Endothelial cell of umbilical vein (primary cell): ENCODE measurements at regions not wholly inside any gene's neighbourhood (a gene's known extent, or its start where the extent isn't known, plus 50 kb on each side); places are given as distances from the start of the nearest gene placed in this dataset.

Experiments used
- BruUV-seq: library from RNA; stranded (reverse); fragments of 400-500 nt; replicated peaks from 2 replicates; lab custom pipeline; 2021; lab: Mats Ljungman, UMichigan
- CTCF ChIA-PET: fragments of 300-600, 350-600 bp; sonication (Branson Sonifier 250); formaldehyde crosslinking; loops from one replicate; lab custom pipeline; 2021; ENCODE audit warnings: antibody characterized with exemption, inconsistent platforms; lab: Charles Lee
- POLR2A ChIA-PET: fragments of 300-600, 350-600 bp; sonication (Branson Sonifier 250); formaldehyde crosslinking; loops from one replicate; lab custom pipeline; 2021; ENCODE audit warnings: antibody characterized with exemption, inconsistent platforms; lab: Charles Lee
- DNase-seq: peaks from one replicate; pipeline ENCODE4 v3.0.0-alpha.2; 2011; ENCODE audit warnings: low read depth, low spot score
- FAIRE-seq: peaks from 2 replicates; lab custom pipeline; 2011; peaks lifted over from hg19 to GRCh38; lab: Jason Lieb, UNC
- H2AFZ ChIP-seq: 2 replicates; pipeline ENCODE4 v1.6.0; 2012; ENCODE audit warnings: low read depth, low read length, control low read depth, inconsistent platforms
- H3K27ac ChIP-seq: 2 replicates; pipeline ENCODE4 v1.5.1; 2011; ENCODE audit warnings: low read depth, mild to moderate bottlenecking, control low read depth, low read length, moderate library complexity; ENCODE audit not compliant: insufficient read depth
- H3K27me3 ChIP-seq, 2 experiments: 2 replicates each; pipeline versions ENCODE4 v1.6.0 to v1.6.1; 2011; ENCODE audit warnings: low read length in 2 of 2, mixed read lengths in 1 of 2; ENCODE audit not compliant: control insufficient read depth in 2 of 2, insufficient read depth in 2 of 2
- H3K36me3 ChIP-seq, 2 experiments: 2 replicates in 1 of 2; 3 replicates in 1 of 2; pipeline ENCODE4 v1.5.1; 2011; ENCODE audit warnings: low read length in 2 of 2, mild to moderate bottlenecking in 1 of 2, moderate library complexity in 1 of 2; ENCODE audit not compliant: control insufficient read depth in 2 of 2, insufficient read depth in 2 of 2; ENCODE audit errors: extremely low read depth in 1 of 2
- H3K4me1 ChIP-seq: 3 replicates; pipeline ENCODE4 v1.5.1; 2011; ENCODE audit warnings: mild to moderate bottlenecking, low read length; ENCODE audit not compliant: control insufficient read depth, insufficient read depth; ENCODE audit errors: extremely low read depth
- H3K4me2 ChIP-seq: 2 replicates; pipeline ENCODE4 v1.6.1; 2011; ENCODE audit warnings: low read length, control low read depth, mixed read lengths; ENCODE audit not compliant: insufficient read depth
- H3K4me3 ChIP-seq, 3 experiments: fragments of 200-600 bp in 1 of 3; sonication (generic), shearing (Covaris generic) in 1 of 3; replicated peaks in 1 of 3; 2 replicates each; pipeline ENCODE4 v1.5.1; 2011 to 2016; ENCODE audit warnings: control low read depth in 3 of 3, low read length in 3 of 3, mild to moderate bottlenecking in 2 of 3, inconsistent platforms in 1 of 3, low read depth in 1 of 3, moderate library complexity in 1 of 3; ENCODE audit not compliant: insufficient read depth in 1 of 3
- H3K79me2 ChIP-seq: 2 replicates; pipeline ENCODE4 v1.6.0; 2012; ENCODE audit warnings: low read length, inconsistent platforms; ENCODE audit not compliant: control insufficient read depth, insufficient read depth
- H3K9ac ChIP-seq: replicated peaks from 2 replicates; pipeline ENCODE3; 2011; ENCODE audit warnings: low read length, control low read depth; ENCODE audit not compliant: insufficient read depth; ENCODE audit errors: extremely low read depth
- H3K9me1 ChIP-seq: replicated peaks from 3 replicates; pipeline ENCODE4 v1.6.0; 2011; ENCODE audit warnings: mild to moderate bottlenecking, low read length; ENCODE audit not compliant: control insufficient read depth, insufficient read depth; ENCODE audit errors: extremely low read depth
- H3K9me3 ChIP-seq: replicated peaks from 2 replicates; pipeline ENCODE4 v1.5.1; 2012; ENCODE audit warnings: low read length, inconsistent platforms; ENCODE audit not compliant: control insufficient read depth, insufficient read depth
- H4K20me1 ChIP-seq: replicated peaks from 2 replicates; pipeline ENCODE3; 2011; ENCODE audit warnings: mild to moderate bottlenecking, low read length; ENCODE audit not compliant: control insufficient read depth, insufficient read depth; ENCODE audit errors: extremely low read depth
- CTCF ChIP-seq, 2 donors: IDR thresholded peaks; 1 replicate in 1 of 2; 2 replicates in 1 of 2; pipeline ENCODE4 v1.5.1; 2011; ENCODE audit warnings: low read length in 2 of 2, mild to moderate bottlenecking in 2 of 2, moderate library complexity in 2 of 2, control low read depth in 1 of 2, inconsistent platforms in 1 of 2, low read depth in 1 of 2; ENCODE audit not compliant: insufficient read depth in 1 of 2; ENCODE audit errors: extremely low read depth in 1 of 2
- EZH2 ChIP-seq: IDR thresholded peaks from 2 replicates; pipeline ENCODE4 v1.6.1; 2012; ENCODE audit warnings: borderline replicate concordance, low read depth, mild to moderate bottlenecking, moderate library complexity, low read length, inconsistent platforms; ENCODE audit not compliant: severe bottlenecking
- FOS ChIP-seq: IDR thresholded peaks from 2 replicates; pipeline ENCODE4 v1.6.1; 2011; ENCODE audit warnings: mild to moderate bottlenecking, low read length, moderate library complexity, borderline replicate concordance; ENCODE audit not compliant: insufficient read depth
- GATA2 ChIP-seq: IDR thresholded peaks from 2 replicates; pipeline ENCODE4 v1.7.0; 2011; ENCODE audit warnings: low read depth, mild to moderate bottlenecking, moderate library complexity, mixed read lengths, low read length; ENCODE audit not compliant: insufficient read length, insufficient read depth
- JUN ChIP-seq: IDR thresholded peaks from 2 replicates; pipeline ENCODE4 v1.6.1; 2011; ENCODE audit warnings: borderline replicate concordance, low read depth; ENCODE audit not compliant: insufficient read length, insufficient read depth
- MYC ChIP-seq: IDR thresholded peaks from one replicate; pipeline ENCODE4 v1.6.1; 2011; ENCODE audit warnings: mild to moderate bottlenecking, low read depth, low read length
- POLR2A ChIP-seq: IDR thresholded peaks from 2 replicates; pipeline ENCODE4 v1.6.1; 2012; ENCODE audit warnings: low read depth, mild to moderate bottlenecking, control low read depth, low read length
- POLR2AphosphoS5 ChIP-seq: IDR thresholded peaks from 2 replicates; pipeline ENCODE4 v1.6.1; 2012; ENCODE audit warnings: low read depth, mild to moderate bottlenecking, control low read depth, low read length, moderate library complexity; ENCODE audit not compliant: insufficient read depth
- dilution Hi-C: fragments of 300-500 bp; cut with MboI; formaldehyde crosslinking; loops from one replicate; pipeline ENCODE4 v1.15.0; 2019; ENCODE audit warnings: low sequenced_read_pairs; ENCODE audit not compliant: extremely low pct_ligation_motif_present
- intact Hi-C: fragments of 100-400 bp; cut with micrococcal nuclease; formaldehyde crosslinking; loops from one replicate; pipeline ENCODE4 v1.10.0; 2022
- TF ChIP-seq, protein P1 (sequence below): IDR thresholded peaks from 2 replicates; pipeline ENCODE4 v1.6.1; 2011; ENCODE audit not compliant: insufficient read depth, insufficient read length

DNA sequence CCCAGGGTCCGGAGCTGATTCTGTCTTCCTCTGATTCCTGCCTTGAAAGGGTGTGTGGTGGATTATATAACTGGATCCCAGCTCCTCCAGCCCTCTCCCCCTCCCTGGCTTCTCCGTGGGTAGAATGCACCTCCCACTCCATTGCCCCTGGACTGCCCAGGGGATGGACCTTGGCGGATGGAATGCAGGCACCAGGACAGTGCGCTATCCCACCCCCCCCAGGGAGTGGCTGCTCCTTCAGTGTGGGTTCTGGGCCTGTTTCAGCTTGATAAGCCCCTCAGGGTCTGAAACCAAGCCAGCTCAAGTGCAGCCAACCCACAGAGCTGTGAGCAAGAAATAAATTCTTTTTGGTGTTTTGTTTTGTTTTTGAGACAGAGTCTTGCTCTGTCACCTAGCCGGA is 112.4 kb upstream of the TMEM132D start:
- Histone ChIP-seq H3K27ac (no peak overlapping the region), H3K9me1 (no peaks in the 10 kb centered on the region), H4K20me1 (no peaks in the 10 kb centered on the region), H3K36me3 (no peaks in the 10 kb centered on the region), H2AFZ (no peak overlapping the region), H3K4me1 (no peaks in the 10 kb centered on the region), H3K9me3 (peaks cover 4% of the 10 kb centered on the region), H3K79me2 (no peaks in the 10 kb centered on the region), H3K9ac (no peak overlapping the region), H3K4me2 (no peak overlapping the region), H3K27me3 (no peaks in the 10 kb centered on the region), H3K4me3 (no peak overlapping the region)
- CTCF ChIA-PET: no interaction called here
- intact Hi-C loops: no loop called here
- BruUV-seq: no TSS peak
- DNase-seq (no peak), FAIRE-seq (no peak)
- POLR2A ChIA-PET: no interaction called here
- TF ChIP-seq POLR2AphosphoS5 (no peak), MYC (no peak), POLR2A (no peak), EZH2 (no peak), FOS (no peak), GATA2 (no peak), JUN (no peak), CTCF (IDR thresholded peaks at IDR 0.05; ENCODE audit: extremely low read depth in 1 of 2, insufficient read depth in 1 of 2, low read depth in 1 of 2, low read length in 2 of 2) (no peak)
- TF ChIP-seq, protein P1, sequence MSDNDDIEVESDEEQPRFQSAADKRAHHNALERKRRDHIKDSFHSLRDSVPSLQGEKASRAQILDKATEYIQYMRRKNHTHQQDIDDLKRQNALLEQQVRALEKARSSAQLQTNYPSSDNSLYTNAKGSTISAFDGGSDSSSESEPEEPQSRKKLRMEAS: no peak
- dilution Hi-C loops: no loop called here
